WERI-Rb-1 (cell line): ENCODE measurements at regions not wholly inside any gene's neighbourhood (a gene's known extent, or its start where the extent isn't known, plus 50 kb on each side); places are given as distances from the start of the nearest gene placed in this dataset.

ENCODE experiments used
- DNase-seq: peaks from one replicate; pipeline ENCODE4 v3.0.0-alpha.2; 2020
- H3K27ac ChIP-seq: fragments of 250-450 bp; sonication (Bioruptor Pico); 2 replicates; pipeline ENCODE4 v1.5.1; 2020; ENCODE audit warnings: mild to moderate bottlenecking, moderate library complexity
- H3K27me3 ChIP-seq: fragments of 250-450 bp; sonication (Bioruptor Pico); 2 replicates; pipeline ENCODE4 v1.5.1; 2021; ENCODE audit warnings: mild to moderate bottlenecking, low read depth, moderate library complexity; ENCODE audit not compliant: insufficient read depth, severe bottlenecking
- H3K36me3 ChIP-seq: fragments of 250-450 bp; sonication (Bioruptor Pico); 2 replicates; pipeline ENCODE4 v1.5.1; 2020; ENCODE audit warnings: mild to moderate bottlenecking, moderate library complexity
- H3K4me3 ChIP-seq: 2 replicates; pipeline ENCODE4 v1.5.1; 2011; ENCODE audit warnings: low read depth, mild to moderate bottlenecking, control low read depth, low read length
- H3K9me3 ChIP-seq: fragments of 250-450 bp; sonication (Bioruptor Pico); 2 replicates; pipeline ENCODE4 v1.5.1; 2021; ENCODE audit warnings: mild to moderate bottlenecking, moderate library complexity; ENCODE audit not compliant: severe bottlenecking
- TF ChIP-seq, protein P1 (sequence below): IDR thresholded peaks from 2 replicates; pipeline ENCODE4 v1.5.1; 2011; ENCODE audit warnings: low read depth, mild to moderate bottlenecking, control low read depth, inconsistent platforms, low read length

DNA sequence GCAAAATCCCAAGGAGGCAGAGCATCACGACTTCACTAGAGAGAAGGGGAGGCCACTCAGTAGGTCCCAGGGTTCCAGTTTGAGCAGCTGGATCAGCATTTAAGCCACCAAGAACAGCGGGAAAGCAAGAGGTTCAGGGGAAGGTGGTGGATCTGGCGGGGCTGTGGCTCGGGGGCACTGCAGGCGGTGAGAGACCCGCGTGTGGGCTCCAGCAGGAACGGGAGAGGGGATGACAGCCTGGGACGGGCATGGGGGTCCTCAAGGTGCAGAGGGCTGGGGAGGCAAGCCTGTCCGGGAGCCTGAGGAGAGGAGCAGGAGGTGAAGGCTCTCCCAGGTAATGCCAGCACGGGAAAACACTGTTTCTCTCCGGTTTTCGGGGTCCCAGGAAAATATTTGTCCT, 123.6 kb downstream of the IRX2 start:
- no peak for DNase-seq
- no peaks in the 10 kb centered on the region for H3K9me3 ChIP-seq
- no peaks in the 10 kb centered on the region for H3K27me3 ChIP-seq
- H3K4me3 ChIP-seq, result no peak overlapping the region
- TF ChIP-seq, protein P1, sequence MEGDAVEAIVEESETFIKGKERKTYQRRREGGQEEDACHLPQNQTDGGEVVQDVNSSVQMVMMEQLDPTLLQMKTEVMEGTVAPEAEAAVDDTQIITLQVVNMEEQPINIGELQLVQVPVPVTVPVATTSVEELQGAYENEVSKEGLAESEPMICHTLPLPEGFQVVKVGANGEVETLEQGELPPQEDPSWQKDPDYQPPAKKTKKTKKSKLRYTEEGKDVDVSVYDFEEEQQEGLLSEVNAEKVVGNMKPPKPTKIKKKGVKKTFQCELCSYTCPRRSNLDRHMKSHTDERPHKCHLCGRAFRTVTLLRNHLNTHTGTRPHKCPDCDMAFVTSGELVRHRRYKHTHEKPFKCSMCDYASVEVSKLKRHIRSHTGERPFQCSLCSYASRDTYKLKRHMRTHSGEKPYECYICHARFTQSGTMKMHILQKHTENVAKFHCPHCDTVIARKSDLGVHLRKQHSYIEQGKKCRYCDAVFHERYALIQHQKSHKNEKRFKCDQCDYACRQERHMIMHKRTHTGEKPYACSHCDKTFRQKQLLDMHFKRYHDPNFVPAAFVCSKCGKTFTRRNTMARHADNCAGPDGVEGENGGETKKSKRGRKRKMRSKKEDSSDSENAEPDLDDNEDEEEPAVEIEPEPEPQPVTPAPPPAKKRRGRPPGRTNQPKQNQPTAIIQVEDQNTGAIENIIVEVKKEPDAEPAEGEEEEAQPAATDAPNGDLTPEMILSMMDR, result no peak
- H3K27ac ChIP-seq, result no peak overlapping the region
- H3K36me3 ChIP-seq, result no peaks in the 10 kb centered on the region

DNA sequence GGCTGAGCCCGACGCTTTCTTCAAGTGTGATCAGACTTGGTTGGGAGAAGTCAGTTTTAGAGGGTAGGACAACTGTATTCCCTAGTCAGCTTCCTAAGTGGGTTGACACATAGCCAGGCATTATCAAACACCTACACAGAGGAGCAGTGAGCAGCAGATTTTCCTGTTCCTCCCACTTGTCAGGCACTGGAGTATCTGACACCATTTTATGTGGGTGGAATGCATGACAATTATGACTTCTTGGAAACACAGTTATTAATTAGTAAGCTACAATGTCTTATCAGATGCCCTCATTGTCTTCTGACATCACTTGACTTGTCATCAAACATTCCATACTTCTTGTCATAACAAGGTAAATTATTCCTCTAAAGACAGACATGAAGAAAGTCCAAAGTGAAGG, 124.9 kb downstream of the IRX2 start:
- TF ChIP-seq, protein P1, result no peak
- Histone ChIP-seq H3K27me3 (no peaks in the 10 kb centered on the region), H3K36me3 (no peaks in the 10 kb centered on the region), H3K4me3 (no peak overlapping the region), H3K9me3 (no peaks in the 10 kb centered on the region), H3K27ac (no peak overlapping the region)
- no peak for DNase-seq

DNA sequence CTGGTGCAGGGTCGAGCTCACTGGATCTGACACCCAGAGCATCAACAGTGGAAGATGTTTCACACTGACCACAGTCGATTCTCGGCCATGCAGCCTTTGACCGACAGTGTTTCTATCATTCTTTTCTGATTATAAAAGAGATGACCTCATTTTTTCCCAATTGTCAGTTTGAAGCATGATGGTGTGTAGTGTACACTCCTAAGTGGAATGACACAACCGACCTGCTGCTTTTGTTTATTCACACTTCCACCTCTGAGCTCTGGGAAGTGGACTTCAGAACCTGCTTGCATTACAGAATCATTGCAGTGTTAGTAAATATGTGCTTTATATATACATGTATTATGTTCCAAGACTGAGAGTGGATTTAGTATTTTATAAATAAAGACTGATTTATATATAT, 128.6 kb downstream of the IRX2 start:
- H3K9me3 ChIP-seq, result no peaks in the 10 kb centered on the region
- no peak for DNase-seq
- H3K27ac ChIP-seq, result no peak overlapping the region
- TF ChIP-seq, protein P1, result no peak
- H3K27me3 ChIP-seq, result no peaks in the 10 kb centered on the region
- H3K36me3 ChIP-seq, result no peaks in the 10 kb centered on the region
- H3K4me3 ChIP-seq, result no peak overlapping the region

DNA sequence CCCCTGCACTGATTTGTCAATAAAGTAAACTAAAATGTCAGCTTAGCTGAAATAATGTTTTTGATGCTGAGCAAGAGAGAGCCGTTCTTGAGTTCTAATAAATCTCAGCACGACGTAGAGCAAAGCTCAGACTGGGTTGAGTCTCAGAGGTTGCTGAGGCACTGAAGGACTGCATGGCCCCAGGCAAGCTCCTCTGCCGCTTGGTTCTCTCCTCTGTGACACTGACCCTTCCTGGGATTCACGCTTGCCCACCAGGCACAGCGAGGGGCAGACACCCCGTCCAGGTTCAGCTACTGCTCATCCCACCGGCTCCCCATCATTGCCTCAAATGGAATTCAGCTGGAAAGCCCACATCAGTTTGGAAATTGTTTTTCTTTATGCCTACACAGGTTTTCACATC, 129.8 kb downstream of the IRX2 start:
- TF ChIP-seq, protein P1, result no peak
- Histone ChIP-seq H3K9me3 (no peaks in the 10 kb centered on the region), H3K27ac (no peak overlapping the region), H3K4me3 (no peak overlapping the region), H3K27me3 (no peaks in the 10 kb centered on the region), H3K36me3 (no peaks in the 10 kb centered on the region)
- no peak for DNase-seq

DNA sequence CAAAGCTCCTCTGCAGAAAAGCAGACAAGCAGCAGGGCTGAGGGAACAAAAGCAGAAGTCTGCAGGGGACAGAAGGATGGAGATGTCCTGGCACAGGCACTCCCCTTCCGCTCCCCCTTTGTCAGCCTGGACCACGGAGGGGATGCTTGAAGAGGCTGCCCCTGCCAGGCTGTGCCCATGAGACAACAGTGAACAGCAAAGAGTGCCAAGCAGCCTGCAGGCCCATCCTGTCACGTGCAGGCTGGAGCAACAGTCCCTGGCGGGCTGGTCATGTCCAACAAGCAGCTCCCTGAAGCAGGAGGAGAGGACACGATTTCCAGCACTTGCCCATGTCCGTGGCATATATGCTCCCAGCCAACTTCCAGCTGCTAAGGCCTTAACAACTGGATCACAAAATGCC, 132.3 kb downstream of the IRX2 start:
- no peaks in the 10 kb centered on the region for H3K36me3 ChIP-seq
- TF ChIP-seq, protein P1, result no peak
- no peak overlapping the region for H3K27ac ChIP-seq
- no peak overlapping the region for H3K4me3 ChIP-seq
- no peaks in the 10 kb centered on the region for H3K27me3 ChIP-seq
- no peak for DNase-seq
- H3K9me3 ChIP-seq, result peaks cover 11% of the 10 kb centered on the region

DNA sequence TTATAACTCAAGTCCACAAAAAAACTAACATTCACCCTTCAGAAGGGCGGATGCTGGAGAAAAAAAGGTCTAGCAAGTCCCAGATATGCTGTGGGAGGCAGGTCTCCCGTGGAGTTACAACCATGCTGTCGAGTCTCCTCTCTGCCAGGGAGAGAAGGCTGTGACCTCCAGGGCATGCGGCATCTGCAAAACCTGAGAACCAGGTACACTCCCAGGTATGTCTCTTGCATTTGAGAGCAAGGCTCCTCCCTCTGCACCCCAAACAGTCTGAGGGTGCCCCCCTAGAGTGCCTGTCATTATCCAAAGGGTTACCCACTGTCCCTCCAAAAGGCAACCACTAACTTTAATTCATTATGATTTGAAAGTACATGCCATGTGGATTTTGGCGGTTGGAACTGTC, 134.0 kb downstream of the IRX2 start:
- H3K27ac ChIP-seq, result no peak overlapping the region
- no peak overlapping the region for H3K4me3 ChIP-seq
- H3K27me3 ChIP-seq, result no peaks in the 10 kb centered on the region
- no peaks in the 10 kb centered on the region for H3K36me3 ChIP-seq
- DNase-seq, result no peak
- H3K9me3 ChIP-seq, result peaks cover 12% of the 10 kb centered on the region
- TF ChIP-seq, protein P1, result no peak
